ENCODE measurements at regions not wholly inside any gene's neighbourhood (a gene's known extent, or its start where the extent isn't known, plus 50 kb on each side); places are given as distances from the start of the nearest gene placed in this dataset.
"Not testable (repeated sequence)": the region's sequence is repeated elsewhere in the genome, so short reads cannot be mapped to it uniquely, and the experiment has no call there.

DNA sequence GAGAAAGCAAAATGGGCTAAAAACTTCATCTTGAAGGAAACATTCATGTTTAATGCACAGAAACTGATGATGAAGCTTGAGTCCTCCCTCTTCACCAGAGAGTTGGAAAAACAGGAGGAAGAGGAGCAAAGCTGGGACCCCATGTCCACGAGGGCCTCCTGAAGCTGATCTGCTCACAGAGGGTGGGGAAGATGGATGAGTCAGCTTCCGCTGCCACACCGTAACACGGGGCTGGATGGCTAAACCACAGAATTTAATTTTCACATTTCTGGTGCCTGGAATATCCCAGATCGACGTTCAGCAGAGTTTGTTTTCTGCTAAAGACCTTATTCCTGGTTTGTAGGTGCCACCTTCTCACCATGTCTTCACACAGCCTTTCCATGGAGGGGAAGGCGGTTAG is 634.4 kb downstream of the RPIA start:
- not testable (repeated sequence) for H3K27ac ChIP-seq (ENCODE audit: low read depth, low read length); H3K4me1 ChIP-seq (ENCODE audit: control insufficient read depth, insufficient read depth, low read length)

DNA sequence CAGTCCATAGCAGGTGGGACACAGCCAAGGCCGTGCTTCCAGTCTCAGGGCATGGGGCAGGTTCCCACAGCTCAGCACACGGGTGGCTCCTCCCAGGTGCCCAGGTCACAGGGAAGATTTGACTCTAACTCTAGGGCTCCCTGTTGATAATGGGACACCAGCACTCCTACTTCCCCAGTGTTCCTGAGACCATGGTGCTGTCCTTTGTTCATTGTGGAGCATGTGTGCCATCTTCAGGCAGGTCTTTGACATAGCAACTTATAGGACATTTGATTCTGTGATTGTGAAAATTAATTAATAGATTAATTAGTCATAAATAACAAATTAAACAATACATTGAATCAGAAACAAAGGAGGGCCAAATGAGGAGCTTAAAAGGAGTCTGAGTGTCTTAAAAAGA is 635.0 kb downstream of the RPIA start:
- H3K4me3 ChIP-seq (ENCODE audit: low read depth, low read length); H3K36me3 ChIP-seq (ENCODE audit: control insufficient read depth, insufficient read depth, low read length); H3K4me1 ChIP-seq (ENCODE audit: control insufficient read depth, insufficient read depth, low read length); H3K27me3 ChIP-seq (ENCODE audit: control insufficient read depth, insufficient read depth, low read length); H3K9me3 ChIP-seq (ENCODE audit: control insufficient read depth, insufficient read depth, low read length); H3K27ac ChIP-seq (ENCODE audit: low read depth, low read length); H3K9ac ChIP-seq (ENCODE audit: low read depth, low read length): not testable (repeated sequence)

More for the DNA sequence above, 634.4 kb downstream of the RPIA start:
- H3K4me3 ChIP-seq (ENCODE audit: low read depth, low read length); H3K9ac ChIP-seq (ENCODE audit: low read depth, low read length); H3K9me3 ChIP-seq (ENCODE audit: control insufficient read depth, insufficient read depth, low read length); H3K27me3 ChIP-seq (ENCODE audit: control insufficient read depth, insufficient read depth, low read length); H3K36me3 ChIP-seq (ENCODE audit: control insufficient read depth, insufficient read depth, low read length): not testable (repeated sequence)

DNA sequence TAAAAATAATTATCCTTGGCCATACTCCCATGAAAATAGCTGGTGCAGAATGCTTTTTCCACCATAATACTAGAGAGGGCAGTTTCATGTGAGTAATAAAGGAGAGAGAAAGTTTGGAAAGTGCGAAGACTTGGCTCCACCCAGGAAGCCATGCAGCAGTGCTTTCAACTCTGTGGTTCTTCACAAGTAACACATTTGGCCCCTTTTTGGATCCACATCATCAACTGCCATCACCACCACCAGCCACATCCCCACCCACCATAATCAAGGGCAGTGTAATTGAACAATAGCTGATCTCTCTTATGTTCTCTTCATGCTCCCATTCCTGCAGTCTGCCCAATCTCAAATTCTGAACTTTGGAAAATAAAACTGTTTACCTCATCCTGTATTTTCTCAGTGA is 637.3 kb downstream of the RPIA start:
- not testable (repeated sequence) for H3K9me3 ChIP-seq (ENCODE audit: control insufficient read depth, insufficient read depth, low read length); H3K4me1 ChIP-seq (ENCODE audit: control insufficient read depth, insufficient read depth, low read length); H3K9ac ChIP-seq (ENCODE audit: low read depth, low read length); H3K36me3 ChIP-seq (ENCODE audit: control insufficient read depth, insufficient read depth, low read length); H3K27me3 ChIP-seq (ENCODE audit: control insufficient read depth, insufficient read depth, low read length); H3K27ac ChIP-seq (ENCODE audit: low read depth, low read length); H3K4me3 ChIP-seq (ENCODE audit: low read depth, low read length)

Data from HUES48 (cell line).